ENCODE measurements at regions not wholly inside any gene's neighbourhood (a gene's known extent, or its start where the extent isn't known, plus 50 kb on each side); places are given as distances from the start of the nearest gene placed in this dataset.

DNA sequence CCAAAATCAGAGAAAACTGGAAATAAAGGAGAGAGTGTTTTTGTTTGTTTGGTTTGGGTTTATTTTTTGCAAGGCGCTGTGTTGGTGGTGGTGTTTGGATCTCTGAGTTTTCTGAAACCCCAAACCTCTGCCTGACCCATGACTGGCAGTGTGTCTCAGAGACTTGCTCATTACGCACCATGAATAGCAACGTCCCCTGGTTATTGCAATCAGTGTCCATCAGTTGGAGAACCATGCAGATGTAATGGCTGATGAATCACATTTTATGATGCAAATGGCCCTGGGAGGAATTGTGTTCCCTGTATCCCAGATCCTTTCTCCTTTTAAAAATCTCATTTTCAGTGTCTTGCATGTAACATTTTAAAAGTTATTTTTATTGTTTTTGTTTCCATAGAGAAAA, 362.8 kb downstream of the PMP22 start:
- TF ChIP-seq, protein P1, sequence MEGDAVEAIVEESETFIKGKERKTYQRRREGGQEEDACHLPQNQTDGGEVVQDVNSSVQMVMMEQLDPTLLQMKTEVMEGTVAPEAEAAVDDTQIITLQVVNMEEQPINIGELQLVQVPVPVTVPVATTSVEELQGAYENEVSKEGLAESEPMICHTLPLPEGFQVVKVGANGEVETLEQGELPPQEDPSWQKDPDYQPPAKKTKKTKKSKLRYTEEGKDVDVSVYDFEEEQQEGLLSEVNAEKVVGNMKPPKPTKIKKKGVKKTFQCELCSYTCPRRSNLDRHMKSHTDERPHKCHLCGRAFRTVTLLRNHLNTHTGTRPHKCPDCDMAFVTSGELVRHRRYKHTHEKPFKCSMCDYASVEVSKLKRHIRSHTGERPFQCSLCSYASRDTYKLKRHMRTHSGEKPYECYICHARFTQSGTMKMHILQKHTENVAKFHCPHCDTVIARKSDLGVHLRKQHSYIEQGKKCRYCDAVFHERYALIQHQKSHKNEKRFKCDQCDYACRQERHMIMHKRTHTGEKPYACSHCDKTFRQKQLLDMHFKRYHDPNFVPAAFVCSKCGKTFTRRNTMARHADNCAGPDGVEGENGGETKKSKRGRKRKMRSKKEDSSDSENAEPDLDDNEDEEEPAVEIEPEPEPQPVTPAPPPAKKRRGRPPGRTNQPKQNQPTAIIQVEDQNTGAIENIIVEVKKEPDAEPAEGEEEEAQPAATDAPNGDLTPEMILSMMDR (IDR thresholded peaks at IDR 0.05; ENCODE audit: control insufficient read depth, insufficient read depth, low read depth, low read length, missing control alignments) = no peak
- no peak for DNase-seq (ENCODE audit: low read depth)
- H3K4me3 ChIP-seq (ENCODE audit: control insufficient read depth, low read depth, low read length) = no peak overlapping the region

DNA sequence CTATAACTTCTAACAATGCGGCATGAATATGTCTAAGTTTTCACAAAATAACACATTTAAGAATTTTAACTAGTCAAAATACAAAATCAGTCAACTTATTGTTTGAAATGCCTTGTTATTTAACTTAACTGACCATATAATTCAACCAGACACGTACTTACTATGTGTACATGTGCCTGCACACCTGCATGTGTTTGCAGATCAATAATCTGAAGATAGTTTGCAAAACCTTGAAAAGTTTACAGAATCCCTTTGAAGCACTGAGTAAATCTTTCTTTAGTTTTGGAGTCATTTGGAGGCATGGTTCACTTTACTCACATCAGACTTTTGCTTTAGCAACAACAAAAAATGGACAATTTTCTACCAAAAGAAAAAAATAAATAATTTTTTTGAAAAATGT, 363.8 kb downstream of the PMP22 start:
- TF ChIP-seq, protein P1 (IDR thresholded peaks at IDR 0.05; ENCODE audit: control insufficient read depth, insufficient read depth, low read depth, low read length, missing control alignments) = no peak
- H3K4me3 ChIP-seq (ENCODE audit: control insufficient read depth, low read depth, low read length) = no peak overlapping the region
- no peak for DNase-seq (ENCODE audit: low read depth)

DNA sequence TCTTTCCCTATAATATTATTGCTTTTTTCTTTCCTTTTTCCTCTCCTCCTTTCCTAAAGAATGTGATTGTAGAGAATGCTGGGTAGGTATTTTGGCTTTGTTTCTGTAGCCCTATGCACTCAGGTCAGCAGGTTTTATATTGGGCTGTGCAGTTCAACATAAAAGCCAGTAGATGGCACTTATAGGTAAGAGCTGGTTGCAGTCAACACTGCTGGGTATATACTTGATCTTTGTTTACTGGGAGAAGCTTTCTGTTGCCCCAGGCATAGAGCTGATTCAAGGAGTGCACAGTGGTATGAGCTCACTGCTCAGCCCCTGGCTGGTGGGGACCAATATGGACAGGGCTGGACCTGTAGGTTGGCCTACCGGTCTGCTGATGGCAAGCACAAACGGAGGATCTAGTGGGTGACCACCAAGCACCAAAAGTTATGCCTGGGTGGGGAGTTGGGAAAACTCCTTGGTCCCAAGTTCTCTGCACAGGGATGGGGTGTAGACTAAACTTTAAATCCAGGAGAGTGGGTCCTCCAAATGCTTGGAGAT, 378.9 kb downstream of the PMP22 start:
- DNase-seq (ENCODE audit: low read depth) = no peak
- no peak overlapping the region for H3K4me3 ChIP-seq (ENCODE audit: control insufficient read depth, low read depth, low read length)
- TF ChIP-seq, protein P1 (IDR thresholded peaks at IDR 0.05; ENCODE audit: control insufficient read depth, insufficient read depth, low read depth, low read length, missing control alignments) = peak; percentile 21

DNA sequence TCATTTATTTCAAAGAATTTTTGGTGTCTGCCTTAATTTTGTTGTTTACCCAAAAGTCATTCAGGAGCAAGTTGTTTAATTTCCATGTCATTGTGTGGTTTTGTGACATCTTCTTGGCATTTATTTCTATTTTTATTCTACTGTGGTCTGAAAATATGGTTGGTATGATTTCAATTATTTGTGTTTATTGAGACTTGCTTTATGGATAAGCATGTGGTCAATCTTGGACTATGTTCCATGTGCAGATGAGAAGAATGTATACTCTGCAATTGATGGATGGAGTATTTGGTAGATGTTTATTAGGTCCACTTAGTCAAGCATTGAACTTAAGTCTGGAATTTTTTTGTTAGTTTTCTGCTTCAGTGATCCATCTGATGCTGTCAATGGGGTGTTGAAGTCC, 383.0 kb downstream of the PMP22 start:
- TF ChIP-seq, protein P1 (IDR thresholded peaks at IDR 0.05; ENCODE audit: control insufficient read depth, insufficient read depth, low read depth, low read length, missing control alignments) = no peak
- no peak for DNase-seq (ENCODE audit: low read depth)
- H3K4me3 ChIP-seq (ENCODE audit: control insufficient read depth, low read depth, low read length) = no peak overlapping the region

DNA sequence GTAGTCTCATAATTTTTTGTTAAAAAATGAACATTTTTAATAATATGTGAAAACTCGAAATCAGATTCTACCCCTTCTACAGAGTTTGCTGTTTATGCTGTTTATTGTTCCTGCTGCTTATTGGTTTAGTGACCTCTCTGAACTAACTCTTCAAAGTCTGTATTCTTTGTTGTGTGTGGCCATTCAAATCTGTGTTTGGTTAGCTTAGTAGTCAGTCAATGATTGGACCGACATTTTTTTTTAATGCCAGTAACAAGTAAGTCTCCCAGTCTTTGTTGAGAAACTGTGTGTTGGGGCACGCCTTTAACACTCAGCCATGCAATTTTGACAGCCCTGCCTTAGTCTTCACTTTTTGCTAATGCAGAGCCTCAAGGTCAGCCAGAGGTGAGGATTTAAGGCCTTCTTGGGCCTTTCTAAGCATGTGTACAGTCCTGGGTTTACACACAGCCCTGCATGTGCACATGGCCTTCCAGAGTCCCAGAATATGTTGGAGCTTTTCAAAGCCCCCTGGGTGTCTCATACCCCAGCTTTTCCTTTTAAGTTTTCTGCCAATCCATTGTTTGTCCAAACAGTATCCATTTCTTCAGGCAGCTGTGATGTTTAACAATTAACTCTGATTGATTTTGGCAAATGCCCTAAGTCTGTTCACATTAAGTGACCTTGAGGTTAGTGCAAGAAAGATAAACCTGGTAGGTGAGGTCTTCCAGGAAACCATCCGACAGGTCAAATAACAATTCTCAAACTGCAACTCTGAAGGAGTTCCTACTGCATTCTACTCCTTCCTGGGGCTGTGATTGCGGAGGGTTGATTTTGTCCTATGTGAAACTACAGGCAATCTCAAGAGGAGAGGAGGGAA, 389.3 kb downstream of the PMP22 start:
- no peak overlapping the region for H3K4me3 ChIP-seq (ENCODE audit: control insufficient read depth, low read depth, low read length)
- no peak for DNase-seq (ENCODE audit: low read depth)
- TF ChIP-seq, protein P1 (IDR thresholded peaks at IDR 0.05; ENCODE audit: control insufficient read depth, insufficient read depth, low read depth, low read length, missing control alignments) = no peak

DNA sequence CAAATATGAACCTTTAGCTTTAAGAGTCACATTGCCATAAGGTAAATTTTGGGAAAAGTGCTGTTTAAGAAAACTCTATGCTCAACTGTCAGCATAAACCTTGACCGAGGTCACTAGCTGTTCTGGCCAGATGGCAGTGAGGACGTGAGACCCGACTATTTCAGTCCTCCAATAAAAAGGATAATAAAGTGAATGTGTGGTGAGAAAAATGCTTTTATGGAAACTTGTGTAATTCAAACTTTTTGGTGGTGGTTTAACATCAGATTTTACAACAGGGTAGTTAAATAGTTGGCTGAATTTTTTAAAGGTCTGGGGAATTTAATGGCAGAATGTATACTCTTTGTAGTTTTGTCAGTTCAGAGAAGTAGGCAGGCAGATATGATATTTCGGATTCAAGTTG, 391.1 kb downstream of the PMP22 start:
- peak; percentile 39 for DNase-seq (ENCODE audit: low read depth)
- TF ChIP-seq, protein P1 (IDR thresholded peaks at IDR 0.05; ENCODE audit: control insufficient read depth, insufficient read depth, low read depth, low read length, missing control alignments) = no peak
- H3K4me3 ChIP-seq (ENCODE audit: control insufficient read depth, low read depth, low read length) = no peak overlapping the region
